ENCODE measurements at regions not wholly inside any gene's neighbourhood (a gene's known extent, or its start where the extent isn't known, plus 50 kb on each side); places are given as distances from the start of the nearest gene placed in this dataset.

DNA sequence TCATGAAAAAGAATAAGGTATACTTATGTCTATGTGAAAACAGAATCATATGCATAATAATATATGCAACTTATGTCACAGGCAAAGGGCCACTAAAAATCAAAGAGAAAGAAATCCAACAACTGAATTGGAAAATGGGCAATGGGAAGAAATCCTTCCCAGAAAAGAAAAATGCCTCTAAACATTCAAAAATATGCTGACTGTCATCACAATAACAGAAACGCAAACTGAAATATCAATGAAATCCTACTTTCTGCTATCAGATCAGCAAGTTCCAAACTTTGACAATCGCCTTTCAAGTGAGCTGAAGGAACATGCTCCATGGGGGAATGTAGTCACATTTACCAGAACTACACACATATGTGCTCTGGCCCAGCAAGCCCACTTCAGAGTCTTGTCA lies 99.4 kb upstream of the KLF13 start:
- no peak for TF ChIP-seq CTCF (IDR thresholded peaks at IDR 0.05)
- TF ChIP-seq POLR2AphosphoS5 (IDR thresholded peaks at IDR 0.05), result no peak

All from suprapubic skin (tissue), 3 donors.